Neural cell (in vitro differentiated cells): ENCODE measurements at regions not wholly inside any gene's neighbourhood (a gene's known extent, or its start where the extent isn't known, plus 50 kb on each side); places are given as distances from the start of the nearest gene placed in this dataset.
A peak's percentile ranks its signal among the peaks of the same experiment; 100 is the strongest.

Experiments
- CTCF ChIP-seq: fragments of 450-650 bp; IDR thresholded peaks from 2 replicates; pipeline ENCODE4 v1.5.1; 2014; ENCODE audit warnings: antibody characterized with exemption, mild to moderate bottlenecking, moderate library complexity; ENCODE audit not compliant: poor library complexity, severe bottlenecking
- MXI1 ChIP-seq: fragments of 450-650 bp; conservative IDR thresholded peaks from 2 replicates; pipeline ENCODE4 v1.6.1; 2014; ENCODE audit warnings: antibody characterized with exemption, mild to moderate bottlenecking; ENCODE audit not compliant: poor library complexity, severe bottlenecking
- POLR2AphosphoS5 ChIP-seq: IDR thresholded peaks from 2 replicates; pipeline ENCODE4 v1.6.1; 2012
- REST ChIP-seq: IDR thresholded peaks from 2 replicates; pipeline ENCODE4 v1.6.1; 2012; ENCODE audit warnings: borderline replicate concordance
- SMC3 ChIP-seq: fragments of 450-650 bp; conservative IDR thresholded peaks from 2 replicates; pipeline ENCODE4 v1.6.1; 2014; ENCODE audit warnings: antibody characterized with exemption, mild to moderate bottlenecking, moderate library complexity; ENCODE audit not compliant: poor library complexity
- TAF1 ChIP-seq: IDR thresholded peaks from 2 replicates; pipeline ENCODE4 v1.6.1; 2012; ENCODE audit warnings: low read depth

GRCh38 chr1:96597218-96597617 lies 124.4 kb upstream of the PTBP2 start:
- no peak for TF ChIP-seq CTCF
- no peak for TF ChIP-seq TAF1
- TF ChIP-seq REST: peak; percentile 36
- no peak for TF ChIP-seq SMC3
- peak; percentile 32 for TF ChIP-seq POLR2AphosphoS5
- TF ChIP-seq MXI1: no peak
